ENCODE measurements at regions not wholly inside any gene's neighbourhood (a gene's known extent, or its start where the extent isn't known, plus 50 kb on each side); places are given as distances from the start of the nearest gene placed in this dataset.

- no peak for DNase-seq
Measured at GRCh38 chr6:40340957-40341356, 246.2 kb downstream of the LRFN2 start.

GRCh38 chr6:40340196-40340595, 247.0 kb downstream of the LRFN2 start:
- no peak for DNase-seq

DNA sequence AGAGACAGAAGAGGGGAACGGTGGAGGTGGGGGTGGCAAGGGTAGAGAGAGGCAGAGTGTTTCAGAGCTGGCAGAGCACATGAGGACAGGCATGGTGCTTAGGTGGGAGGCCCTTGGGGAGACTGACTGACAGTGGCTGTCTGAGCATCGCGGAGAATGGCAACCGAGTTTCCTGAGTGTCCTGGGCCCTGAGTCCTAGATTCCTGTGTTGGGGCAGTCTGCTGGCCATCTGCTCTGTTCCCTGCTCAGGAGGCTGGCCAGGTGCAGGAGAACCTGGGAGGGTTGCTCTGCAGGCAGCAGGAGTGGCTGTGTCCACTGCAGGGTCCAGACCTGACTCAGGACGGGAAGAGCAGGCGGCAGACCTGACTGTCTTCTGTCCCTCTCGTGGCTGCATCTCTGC, 248.9 kb downstream of the LRFN2 start:
- no peak for DNase-seq

DNA sequence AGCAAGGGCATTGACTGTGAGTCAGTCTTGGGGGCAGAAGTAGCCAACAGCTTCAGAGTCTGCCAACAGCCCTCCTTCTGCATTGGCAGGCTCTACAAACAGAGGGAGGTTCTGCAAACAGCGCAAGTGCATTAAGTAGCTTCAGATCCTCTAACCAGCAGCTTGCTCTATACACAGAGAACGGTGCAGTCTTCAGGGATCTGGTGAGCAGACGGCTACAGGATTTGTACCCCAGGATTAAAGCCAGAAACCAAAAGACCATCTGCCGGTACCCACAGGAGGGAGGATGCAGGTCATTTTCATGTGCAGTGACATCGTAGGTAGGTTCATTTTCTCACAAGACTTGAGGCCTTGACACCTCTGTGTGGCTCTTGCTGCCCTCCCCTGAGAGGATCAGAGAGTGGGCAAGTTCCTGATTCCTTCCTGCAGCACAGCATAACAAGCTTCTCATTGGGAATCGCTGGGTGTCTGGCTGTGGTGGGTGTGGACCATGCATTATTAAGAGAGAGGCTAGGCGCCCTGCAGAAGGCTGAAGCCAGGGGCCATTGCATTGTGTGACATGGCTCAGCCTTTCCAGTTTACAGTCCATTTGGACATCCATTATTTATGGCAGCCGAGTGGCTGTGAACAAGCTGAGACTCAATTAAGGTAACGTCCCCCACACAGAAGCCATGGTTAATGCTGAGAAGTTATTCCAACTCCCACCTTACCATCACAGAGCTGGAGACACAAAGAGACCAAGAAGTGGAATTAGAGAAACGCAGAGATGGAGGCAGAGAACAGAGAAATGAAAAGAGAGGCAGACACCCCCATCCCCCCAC, 250.0 kb downstream of the LRFN2 start:
- peak; percentile 45 for DNase-seq

DNA sequence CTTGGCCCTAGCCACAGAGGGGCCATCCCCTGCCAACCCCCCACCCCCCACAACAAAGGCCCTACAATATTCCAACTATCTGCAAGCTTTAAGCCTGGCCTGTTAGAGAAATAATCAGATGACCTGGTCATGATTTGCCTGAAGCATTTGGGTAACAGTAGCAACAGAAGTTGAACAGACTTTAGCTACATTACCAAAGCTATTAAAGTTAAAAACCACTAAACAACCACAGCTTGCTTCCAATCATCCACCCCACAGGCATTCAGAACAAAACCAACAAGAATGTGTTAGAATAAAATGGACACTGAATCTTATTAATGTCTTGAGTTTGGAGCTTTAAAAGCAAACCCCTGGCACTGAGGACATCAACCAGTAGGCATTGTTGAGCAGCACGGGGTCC, 250.9 kb downstream of the LRFN2 start:
- DNase-seq = no peak

GRCh38 chr6:40334496-40335270, 252.5 kb downstream of the LRFN2 start:
- DNase-seq = peak; percentile 65

- DNase-seq = no peak
Measured at GRCh38 chr6:40331545-40331944, 255.6 kb downstream of the LRFN2 start.

DNA sequence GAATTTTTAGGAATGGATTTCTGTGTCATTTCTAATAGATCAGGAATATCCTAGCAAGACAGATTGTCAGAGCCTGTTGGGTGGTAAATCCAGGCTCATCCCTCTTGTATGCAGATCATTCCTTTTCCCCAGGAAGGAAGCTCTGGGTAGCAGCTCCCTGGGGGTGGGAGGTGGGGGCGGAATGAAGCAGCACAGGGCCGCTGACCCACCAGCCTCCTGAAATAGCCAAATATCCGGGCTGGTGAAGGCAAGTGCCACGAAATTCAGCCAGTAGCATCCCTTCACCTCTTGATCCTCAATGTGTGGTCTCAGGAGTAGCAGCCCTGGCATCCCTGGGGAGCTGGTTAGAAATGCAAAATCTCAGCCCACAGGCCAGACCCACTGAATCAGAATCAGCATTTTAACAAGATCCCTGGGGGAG, 256.9 kb downstream of the LRFN2 start:
- DNase-seq = no peak

DNA sequence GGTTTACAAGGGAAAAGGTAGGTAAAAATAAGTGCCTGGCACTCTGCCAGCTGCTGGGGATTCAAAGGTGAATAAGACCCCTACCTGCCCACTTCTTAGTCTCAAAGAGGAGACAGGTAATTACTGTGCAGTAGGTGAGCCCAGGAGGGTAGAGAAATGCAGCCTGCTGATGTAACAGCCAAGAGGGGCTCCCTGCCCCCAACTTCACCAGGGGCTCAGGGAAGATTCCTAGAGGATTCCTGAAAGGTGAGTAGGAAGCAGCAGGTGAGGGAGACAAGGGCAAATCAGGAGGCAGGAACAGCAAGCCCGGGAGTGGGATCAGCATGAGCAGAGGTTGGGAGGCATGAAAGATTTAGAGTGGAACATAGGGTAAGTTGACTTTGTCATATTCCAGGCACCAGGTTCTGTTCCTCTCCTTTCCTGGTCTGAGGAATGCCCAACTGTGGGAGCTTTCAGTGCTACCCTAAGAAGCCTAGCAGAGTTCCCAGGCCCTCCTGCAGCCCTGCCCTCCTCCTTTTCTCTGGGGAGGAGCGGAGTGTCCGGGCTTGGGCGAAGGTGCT, 258.1 kb downstream of the LRFN2 start:
- no peak for DNase-seq

- DNase-seq = no peak
Measured at GRCh38 chr6:40328386-40328985, 258.7 kb downstream of the LRFN2 start.

- no peak for DNase-seq
Measured at GRCh38 chr6:40326714-40327421, 260.3 kb downstream of the LRFN2 start.

GRCh38 chr6:40325791-40326190, 261.4 kb downstream of the LRFN2 start:
- no peak for DNase-seq

GRCh38 chr6:40325041-40325440, 262.1 kb downstream of the LRFN2 start:
- DNase-seq = no peak

DNA sequence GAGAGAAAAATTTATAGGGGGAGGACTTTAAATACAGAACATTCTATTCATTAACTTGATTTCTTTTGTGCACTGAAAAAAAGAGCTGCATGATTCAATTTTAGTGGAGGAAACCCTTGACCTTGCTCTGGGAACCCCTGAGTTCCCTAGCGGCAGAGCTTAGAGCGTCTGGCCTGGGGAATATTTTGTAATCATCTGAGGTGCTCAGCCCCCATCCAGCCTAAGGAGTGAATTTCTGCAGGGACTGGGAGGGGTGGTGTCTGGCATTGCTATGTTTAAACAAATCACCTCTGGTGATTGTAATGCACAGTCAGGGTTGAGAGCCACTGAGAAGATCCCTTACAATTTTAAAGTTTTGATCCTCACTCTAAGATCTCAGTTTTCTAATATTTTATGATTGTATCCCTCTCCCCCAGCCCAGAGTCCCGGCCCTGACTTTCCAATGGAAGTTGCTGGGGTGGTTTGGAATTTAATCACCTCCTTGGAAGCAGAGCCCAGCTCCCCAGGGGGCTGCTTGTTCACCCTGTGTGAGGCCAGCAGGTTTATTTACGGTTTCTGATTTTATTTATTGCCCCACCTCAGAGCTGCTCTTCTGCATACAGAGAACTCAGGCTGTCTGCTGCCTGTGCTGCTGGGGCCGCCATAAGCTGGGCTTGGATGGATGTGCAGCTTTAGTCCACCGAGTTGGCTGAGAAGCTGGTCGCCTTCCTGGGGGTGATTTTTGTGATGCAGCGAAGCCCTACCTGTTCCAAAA, 263.1 kb downstream of the LRFN2 start:
- no peak for DNase-seq

- DNase-seq = peak; percentile 57
Measured at GRCh38 chr6:40322336-40322735, 264.8 kb downstream of the LRFN2 start.

DNA sequence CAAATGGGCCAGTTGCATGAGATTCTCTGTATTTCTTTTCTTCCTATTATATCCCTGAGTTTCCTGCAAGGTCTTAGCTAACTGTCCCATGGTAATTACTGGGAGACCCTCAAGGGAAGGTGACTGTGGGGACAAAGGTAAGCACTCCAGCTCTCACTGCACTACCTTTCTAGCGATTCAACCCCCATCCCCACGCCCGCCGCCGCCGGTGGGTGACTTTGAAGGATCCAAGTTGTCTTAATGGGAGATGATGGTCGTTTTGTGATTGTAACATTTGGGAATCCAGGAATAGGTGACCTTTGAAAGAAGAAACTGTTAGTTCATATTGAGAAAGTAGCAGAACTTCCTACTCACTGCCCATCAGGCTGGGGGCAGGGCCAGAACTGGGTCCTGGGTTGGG, 265.5 kb downstream of the LRFN2 start:
- no peak for DNase-seq

DNA sequence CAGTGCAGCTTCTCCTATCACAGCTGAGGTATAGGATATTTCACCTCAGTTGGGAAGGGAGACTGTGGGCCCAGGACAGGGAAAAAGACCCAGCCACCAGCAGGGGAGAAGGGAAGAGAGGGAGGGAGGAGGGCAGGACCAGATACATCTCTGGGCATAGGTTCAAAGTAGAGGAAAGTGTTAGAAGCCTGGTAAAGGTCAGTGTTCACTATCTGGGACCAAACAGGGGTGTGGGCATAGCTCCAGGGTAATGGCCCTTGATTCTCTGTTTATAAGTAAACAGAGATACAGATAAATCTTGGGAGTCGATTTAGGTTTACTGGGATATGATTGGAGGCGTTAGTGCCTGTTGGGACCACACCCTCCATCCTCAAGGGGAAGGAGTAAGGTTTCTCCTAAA, 266.2 kb downstream of the LRFN2 start:
- no peak for DNase-seq

- DNase-seq = no peak
Measured at GRCh38 chr6:40320441-40320840, 266.7 kb downstream of the LRFN2 start.

- no peak for DNase-seq
Measured at GRCh38 chr6:40319124-40319523, 268.0 kb downstream of the LRFN2 start.

DNA sequence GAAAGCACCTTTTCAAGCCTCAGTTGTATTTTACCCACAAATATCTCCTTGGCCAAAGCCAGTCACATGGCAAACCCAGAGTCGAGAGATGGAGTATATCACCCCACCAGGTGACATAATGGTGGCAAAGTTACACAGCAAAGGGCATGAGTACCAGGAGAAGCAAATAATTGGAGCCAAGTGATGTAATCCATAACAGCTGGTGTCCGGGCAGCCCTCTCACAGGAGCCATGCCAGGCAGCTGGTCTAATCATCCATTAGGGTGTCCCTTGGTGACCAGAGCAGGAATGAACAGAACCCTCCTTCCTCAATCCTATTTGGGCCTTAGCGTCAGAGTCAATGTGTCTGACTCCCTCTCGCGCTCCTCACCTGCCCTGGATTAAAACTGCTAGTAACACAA, 272.1 kb downstream of the LRFN2 start:
- DNase-seq = no peak

- DNase-seq = no peak
Measured at GRCh38 chr6:40313582-40313981, 273.6 kb downstream of the LRFN2 start.
